HG02798 (cell line): ENCODE measurements at regions not wholly inside any gene's neighbourhood (a gene's known extent, or its start where the extent isn't known, plus 50 kb on each side); places are given as distances from the start of the nearest gene placed in this dataset.

Source experiments
- ATAC-seq: cut with Tn5 transposase; IDR thresholded peaks from one replicate; pipeline ENCODE4 v1.9.1; 2021; ENCODE audit warnings: mild to moderate bottlenecking; ENCODE audit not compliant: unreplicated experiment, poor library complexity

DNA sequence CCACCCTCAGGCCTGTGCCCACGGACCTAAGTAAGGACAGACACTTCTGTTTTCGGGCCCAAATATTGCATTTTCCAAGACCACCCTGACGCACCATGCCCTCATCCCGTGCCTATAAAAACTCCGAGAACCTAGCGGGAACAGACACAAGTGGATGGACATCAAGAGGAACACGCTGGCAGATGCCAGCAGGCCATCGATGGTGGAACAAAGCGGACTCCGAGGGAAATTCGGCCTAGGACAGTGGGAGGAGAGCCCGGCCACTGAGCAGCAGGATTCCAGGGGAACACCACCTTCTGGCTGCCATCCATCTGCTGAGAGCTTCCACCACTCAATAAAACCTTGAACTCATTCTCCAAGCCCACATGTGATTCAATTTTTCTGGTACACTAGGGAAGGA, 243.6 kb upstream of the ZWINT start:
- ATAC-seq, result no peak

DNA sequence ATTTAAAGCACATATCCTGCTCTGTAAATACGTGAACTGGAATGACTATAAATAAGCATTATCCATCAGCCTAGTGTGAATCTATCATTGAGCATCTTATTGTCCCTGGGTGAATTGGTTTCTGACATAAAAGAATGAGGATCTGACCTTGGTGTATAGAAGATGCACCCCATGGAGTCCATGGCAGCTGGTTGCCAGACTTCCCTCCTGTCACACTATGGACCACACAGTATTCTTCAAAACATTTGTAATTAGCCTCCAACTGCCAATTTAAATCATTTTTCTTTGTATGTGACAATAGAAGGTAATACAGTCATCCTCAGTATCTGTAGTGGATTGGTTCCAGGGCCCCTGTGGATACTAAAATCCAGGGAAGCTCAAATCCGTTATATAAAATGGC, 238.1 kb upstream of the ZWINT start:
- ATAC-seq, result no peak

DNA sequence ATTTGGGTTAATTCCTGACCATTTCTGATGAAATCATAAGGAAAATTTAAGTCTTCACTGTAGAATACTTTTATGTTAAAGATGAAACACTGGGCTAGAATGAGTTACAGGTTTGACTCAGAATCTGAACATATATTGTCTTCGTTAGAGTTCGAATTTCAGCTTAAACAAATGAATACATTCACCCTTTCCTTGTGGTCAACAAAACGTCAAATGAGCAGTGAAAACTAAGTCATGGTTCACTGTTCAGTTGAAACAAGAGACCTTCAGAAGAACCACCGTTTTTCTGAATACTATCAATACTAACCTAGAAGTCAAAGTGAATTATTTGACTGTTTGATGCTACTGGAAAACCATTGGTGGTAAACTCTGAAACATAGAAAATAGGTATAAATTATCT, 235.2 kb upstream of the ZWINT start:
- no peak for ATAC-seq

DNA sequence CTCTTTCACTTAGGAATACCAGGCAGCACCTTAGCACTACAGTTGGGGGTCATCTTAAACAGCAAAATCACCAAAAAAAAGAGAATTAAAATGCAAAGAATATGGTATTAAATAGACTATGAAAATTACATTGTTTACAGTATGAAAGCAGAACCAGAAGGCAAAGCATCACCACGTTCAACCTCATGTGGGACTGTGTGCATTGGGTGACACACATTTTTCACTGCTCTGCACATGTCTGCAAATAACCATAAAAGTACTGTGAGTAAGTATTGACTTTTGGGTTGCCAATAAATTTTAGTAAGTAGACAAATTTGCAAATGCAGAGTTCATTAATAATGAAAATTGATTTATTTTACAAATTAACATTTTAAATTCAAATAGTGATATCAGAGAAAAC, 232.1 kb upstream of the ZWINT start:
- ATAC-seq, result no peak

GRCh38 chr10:56586461-56586891, 225.4 kb upstream of the ZWINT start:
- no peak for ATAC-seq

DNA sequence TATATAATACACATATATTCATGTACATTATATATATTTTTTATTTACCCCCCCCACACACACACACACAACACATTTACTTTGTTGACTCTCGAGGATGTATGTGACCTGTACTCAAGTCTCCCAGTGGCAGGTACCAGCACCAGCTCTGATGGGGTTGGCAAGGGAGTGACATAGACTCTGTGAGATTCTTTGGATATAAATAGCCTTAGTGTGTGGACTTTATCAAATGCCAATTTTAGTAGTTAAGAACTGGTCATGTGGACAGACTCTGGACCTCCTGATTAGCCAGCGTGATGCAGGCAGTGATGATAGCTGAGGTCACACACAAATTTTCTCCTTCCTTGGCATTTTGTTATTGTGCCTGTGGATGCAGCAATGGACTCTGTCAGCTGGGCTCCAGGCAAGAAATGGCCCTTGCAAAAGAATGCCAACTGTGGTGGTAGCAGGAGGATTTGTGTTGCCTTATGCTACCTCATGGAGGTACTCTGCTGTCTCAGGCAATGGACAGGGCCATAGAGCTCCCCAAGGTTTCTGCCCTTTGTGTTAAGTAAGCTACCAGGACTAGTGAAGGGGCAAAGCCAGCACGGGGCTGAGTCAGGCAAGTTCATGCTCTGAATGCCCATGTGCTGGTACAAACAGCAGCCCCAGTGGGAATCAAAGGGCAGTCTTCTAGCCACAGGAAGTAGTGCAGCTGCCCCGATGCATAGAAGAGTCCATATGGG, 224.6 kb upstream of the ZWINT start:
- no peak for ATAC-seq

GRCh38 chr10:56583316-56583715, 222.3 kb upstream of the ZWINT start:
- ATAC-seq, result no peak

DNA sequence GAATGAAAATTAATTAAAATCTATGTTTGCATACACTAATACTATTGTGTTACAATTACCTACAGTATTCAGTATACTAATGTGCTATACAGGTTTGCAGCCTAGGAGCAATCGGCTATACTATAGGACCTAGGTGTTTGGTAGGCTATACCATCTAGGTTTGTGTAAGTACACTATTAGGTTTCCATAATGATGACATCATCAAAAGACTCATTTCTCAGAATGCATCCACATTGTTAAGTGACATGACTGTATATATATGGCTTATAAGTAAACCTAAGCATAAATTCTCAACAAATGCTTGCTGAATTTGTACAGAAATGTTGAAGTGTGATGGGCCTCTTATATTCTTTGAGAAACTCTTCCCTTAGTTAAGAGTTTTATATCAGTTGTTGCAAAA, 206.5 kb upstream of the ZWINT start:
- no peak for ATAC-seq

DNA sequence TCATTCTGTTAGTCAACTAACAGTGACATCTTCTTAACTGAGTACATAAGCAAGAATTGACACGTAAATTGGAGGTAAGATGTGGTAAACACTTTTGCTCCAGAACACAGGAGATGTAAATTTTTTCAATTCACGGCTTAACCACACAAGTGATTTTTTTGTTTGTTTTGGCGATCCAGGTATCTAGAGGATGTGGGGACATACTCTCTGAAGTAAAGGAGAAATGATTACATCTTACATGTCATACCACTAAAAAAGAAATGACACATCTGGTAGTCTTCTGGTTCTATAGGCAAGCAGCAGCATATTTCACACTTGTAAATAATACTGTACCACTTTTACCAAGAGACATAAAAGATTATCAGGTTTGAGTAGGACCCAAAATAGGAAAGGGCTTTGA, 200.3 kb upstream of the ZWINT start:
- no peak for ATAC-seq

- no peak for ATAC-seq
These were observed 190.0 kb upstream of the ZWINT start for GRCh38 chr10:56551037-56551436.

DNA sequence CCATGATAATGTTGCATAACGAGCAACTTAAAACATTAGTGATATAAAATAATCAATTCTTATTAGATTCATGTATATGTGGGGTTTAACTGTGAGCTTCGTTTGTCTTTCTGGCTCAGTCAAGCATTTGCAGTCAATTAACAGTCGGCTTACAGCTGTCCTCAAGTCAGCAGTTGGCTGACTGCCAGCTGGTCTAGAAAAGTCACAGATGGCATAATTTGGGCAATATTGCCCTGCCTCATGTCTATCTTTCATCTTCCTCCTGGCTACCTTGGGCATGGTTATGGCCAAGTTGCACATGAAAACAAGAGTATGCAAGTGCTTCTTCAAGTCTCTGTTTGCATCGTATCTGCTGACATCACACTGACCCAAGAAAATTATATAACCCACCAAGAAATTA, 186.1 kb upstream of the ZWINT start:
- no peak for ATAC-seq

DNA sequence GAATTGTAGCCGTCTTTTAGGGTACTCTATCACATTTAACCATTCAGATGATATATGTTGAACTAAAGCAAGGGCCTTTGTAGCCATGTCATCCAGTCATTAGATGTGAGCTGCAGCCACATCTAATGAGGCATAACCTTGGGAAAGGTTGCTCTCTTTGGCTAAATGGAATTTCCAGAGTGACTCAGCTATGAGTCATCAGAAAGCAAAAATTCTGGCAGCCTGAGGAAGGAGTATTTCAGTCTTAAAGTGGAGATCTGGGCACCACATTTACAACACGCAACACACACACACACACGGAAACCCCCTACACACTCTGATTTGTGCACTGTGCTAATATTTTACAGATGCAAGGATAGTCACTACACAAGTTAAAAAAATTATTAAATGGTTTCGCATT, 176.9 kb upstream of the ZWINT start:
- ATAC-seq, result no peak

GRCh38 chr10:56522166-56522565, 161.1 kb upstream of the ZWINT start:
- no peak for ATAC-seq

DNA sequence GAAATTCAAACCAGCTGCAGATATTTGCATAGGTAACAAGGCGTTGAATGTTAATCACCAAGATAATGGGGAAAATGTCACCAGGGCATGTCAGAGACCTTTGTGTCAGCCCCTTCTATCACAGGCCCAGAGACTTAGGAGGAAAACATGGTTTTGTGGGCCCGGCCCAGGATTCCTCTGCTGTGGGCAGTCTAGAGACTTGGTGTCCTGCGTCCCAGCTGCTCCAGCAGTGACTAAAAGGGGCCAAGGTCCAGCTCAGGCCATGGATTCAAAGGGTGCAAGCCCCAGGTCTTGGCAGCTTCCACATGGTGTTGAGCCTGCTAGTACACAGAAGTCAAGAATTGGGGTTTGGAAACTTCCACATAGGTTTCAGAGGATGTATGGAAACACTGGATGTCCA, 147.5 kb upstream of the ZWINT start:
- ATAC-seq, result no peak

- no peak for ATAC-seq
These were observed 146.0 kb upstream of the ZWINT start for GRCh38 chr10:56507033-56507432.

- ATAC-seq, result no peak
These were observed 144.5 kb upstream of the ZWINT start for GRCh38 chr10:56505555-56505954.

GRCh38 chr10:56496186-56496486, 135.1 kb upstream of the ZWINT start:
- ATAC-seq, result no peak

DNA sequence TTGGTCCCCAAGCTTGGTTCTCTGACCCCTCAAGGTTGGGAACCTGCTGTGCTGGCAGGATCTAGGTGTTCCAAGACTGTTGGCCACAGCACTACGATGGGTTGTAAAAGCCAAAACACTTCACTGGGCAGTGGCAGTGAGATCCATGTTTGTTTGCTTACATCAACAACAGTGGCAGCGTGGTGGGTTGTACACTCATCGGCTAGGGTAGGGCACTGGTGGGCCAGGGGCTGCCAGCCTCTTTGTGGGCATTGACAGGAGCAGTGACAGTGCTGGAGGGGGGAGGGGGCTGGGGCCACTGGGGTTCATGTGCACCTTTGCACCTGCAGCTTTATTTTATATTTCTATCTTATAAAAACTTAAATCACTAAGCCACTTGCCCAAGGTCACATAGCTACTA, 126.7 kb upstream of the ZWINT start:
- no peak for ATAC-seq

DNA sequence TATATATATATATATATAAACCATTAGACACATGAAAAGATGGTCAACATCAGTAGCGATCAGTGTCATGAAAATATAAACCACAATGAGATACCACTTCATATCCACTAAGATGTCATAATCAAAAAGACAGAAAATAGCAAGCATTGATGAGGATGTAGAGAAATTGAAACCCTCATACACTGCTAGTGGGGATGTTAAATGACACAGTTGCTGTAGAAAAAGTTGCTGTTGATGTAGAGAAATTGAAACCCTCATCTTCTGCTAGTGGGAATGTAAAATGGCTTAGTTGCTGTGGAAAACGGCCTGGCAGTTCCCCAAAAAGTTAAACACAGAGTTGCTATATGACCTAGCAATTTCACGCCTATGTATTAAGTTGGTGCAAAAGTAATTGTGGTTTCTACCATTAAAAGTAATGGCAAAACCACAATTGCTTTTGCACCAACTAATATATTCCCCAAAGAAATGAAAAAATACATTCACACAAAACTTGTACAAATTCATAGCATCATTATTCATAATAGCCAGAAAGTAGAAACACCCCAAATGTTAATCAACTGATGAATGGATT, 120.5 kb upstream of the ZWINT start:
- ATAC-seq, result no peak

DNA sequence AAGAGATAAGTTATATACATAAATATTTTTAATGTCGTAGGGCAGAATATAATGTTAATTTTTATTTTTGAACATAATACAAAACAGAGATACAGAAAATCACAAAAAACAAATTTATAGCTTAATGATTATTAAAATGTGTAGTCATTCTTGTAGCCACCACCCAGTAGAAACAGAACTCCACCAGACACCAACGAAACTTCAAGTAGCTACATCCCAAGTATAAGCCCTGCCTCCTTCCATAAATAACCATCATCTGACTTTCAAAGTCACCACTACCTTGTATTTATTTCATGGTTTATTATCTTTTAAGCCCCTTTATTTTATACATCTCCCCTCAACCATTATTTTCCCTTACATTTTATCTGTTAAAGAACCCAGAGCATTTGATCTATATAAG, 111.9 kb upstream of the ZWINT start:
- no peak for ATAC-seq

GRCh38 chr10:56470701-56471100, 109.6 kb upstream of the ZWINT start:
- no peak for ATAC-seq

GRCh38 chr10:56469482-56469881, 108.4 kb upstream of the ZWINT start:
- ATAC-seq, result no peak

- ATAC-seq, result no peak
These were observed 104.9 kb upstream of the ZWINT start for GRCh38 chr10:56466005-56466404.
